Fibroblast of mammary gland (primary cell): ENCODE measurements at regions not wholly inside any gene's neighbourhood (a gene's known extent, or its start where the extent isn't known, plus 50 kb on each side); places are given as distances from the start of the nearest gene placed in this dataset.

Experiments used
- DNase-seq: peaks from one replicate; pipeline ENCODE4 v3.0.0-alpha.2; 2010; ENCODE audit warnings: low read depth
- H3K4me3 ChIP-seq: 2 replicates; pipeline ENCODE4 v1.5.1; 2011; ENCODE audit warnings: low read depth, mild to moderate bottlenecking, low read length, moderate library complexity; ENCODE audit not compliant: control insufficient read depth
- CTCF ChIP-seq: conservative IDR thresholded peaks from 2 replicates; pipeline ENCODE4 v1.5.1; 2011; ENCODE audit warnings: low read depth, low read length, inconsistent platforms; ENCODE audit not compliant: control insufficient read depth, insufficient read depth

DNA sequence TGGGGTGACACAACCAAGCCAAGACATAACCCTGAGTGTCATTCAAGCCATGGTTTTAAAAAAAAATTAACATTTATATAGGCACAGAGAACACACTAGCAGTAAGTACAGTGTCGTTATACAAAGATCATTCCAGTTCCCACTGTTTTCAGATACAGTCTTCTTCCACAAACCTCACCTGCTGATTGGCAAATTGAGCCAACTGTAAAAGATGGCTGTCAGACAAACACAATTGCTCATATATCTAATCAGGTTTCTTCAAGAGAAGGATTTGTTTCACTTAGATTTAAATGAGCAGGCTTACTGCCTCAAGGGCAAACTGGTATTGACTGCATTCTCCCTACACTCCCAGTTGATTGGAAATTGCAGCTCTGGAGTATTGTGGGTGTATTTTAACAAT, 308.9 kb downstream of the RBM26 start:
- TF ChIP-seq CTCF = no peak
- no peak overlapping the region for H3K4me3 ChIP-seq
- DNase-seq = no peak

GRCh38 chr13:79096099-79096498, 310.0 kb downstream of the RBM26 start:
- TF ChIP-seq CTCF = no peak
- no peak overlapping the region for H3K4me3 ChIP-seq
- DNase-seq = no peak

GRCh38 chr13:79090552-79091124, 315.4 kb downstream of the RBM26 start:
- TF ChIP-seq CTCF = no peak
- no peak overlapping the region for H3K4me3 ChIP-seq
- DNase-seq = no peak

GRCh38 chr13:79084802-79085424, 321.1 kb downstream of the RBM26 start:
- DNase-seq = no peak
- no peak overlapping the region for H3K4me3 ChIP-seq
- no peak for TF ChIP-seq CTCF

- no peak overlapping the region for H3K4me3 ChIP-seq
- no peak for DNase-seq
- TF ChIP-seq CTCF = no peak
Observed at GRCh38 chr13:79081942-79082341, 324.1 kb downstream of the RBM26 start.

DNA sequence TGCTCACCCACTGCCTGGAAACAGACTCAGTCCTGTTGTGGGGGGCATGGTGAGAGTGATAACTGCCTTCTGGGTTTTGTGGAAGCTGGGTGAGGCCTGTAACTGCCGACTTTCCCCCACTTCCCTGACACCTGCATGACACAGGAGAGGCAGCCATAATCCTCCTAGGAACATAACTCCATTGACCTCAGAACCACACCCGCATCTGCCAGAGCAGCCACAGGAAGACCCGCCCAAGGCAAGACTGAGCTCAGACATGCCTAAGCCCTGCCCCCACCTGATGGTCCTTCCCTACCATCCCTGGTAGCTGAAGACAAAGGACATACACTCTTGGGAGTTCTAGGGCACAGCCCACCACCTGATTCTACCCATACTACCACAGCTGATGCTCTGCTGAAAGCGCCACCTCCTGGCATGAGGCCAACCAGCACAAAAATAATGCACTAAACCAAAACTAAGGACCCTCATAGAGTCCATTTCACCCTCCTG, 326.7 kb downstream of the RBM26 start:
- H3K4me3 ChIP-seq = no peak overlapping the region
- DNase-seq = no peak
- no peak for TF ChIP-seq CTCF

- no peak overlapping the region for H3K4me3 ChIP-seq
- no peak for TF ChIP-seq CTCF
- DNase-seq = no peak
Observed at GRCh38 chr13:79075703-79076102, 330.4 kb downstream of the RBM26 start.
